MM.1S (cell line): ENCODE measurements at regions not wholly inside any gene's neighbourhood (a gene's known extent, or its start where the extent isn't known, plus 50 kb on each side); places are given as distances from the start of the nearest gene placed in this dataset.
A peak's percentile ranks its signal among the peaks of the same experiment; 100 is the strongest.

Experiments used
- DNase-seq: peaks from one replicate; pipeline ENCODE4 v3.0.0-alpha.2; 2015
- H2AFZ ChIP-seq: fragments of 300-600 bp; sonication (generic); 2 replicates; pipeline ENCODE4 v1.6.0; 2016; ENCODE audit warnings: antibody characterized with exemption, low read length
- H3F3A ChIP-seq: fragments of 300-600 bp; sonication (generic); 2 replicates; pipeline ENCODE4 v1.6.1; 2016; ENCODE audit warnings: mild to moderate bottlenecking, antibody characterized with exemption, low read length, moderate library complexity, mixed read lengths; ENCODE audit not compliant: insufficient read depth
- H3K27ac ChIP-seq: fragments of 300-600 bp; sonication (generic); 2 replicates; pipeline ENCODE4 v1.5.1; 2016; ENCODE audit warnings: mild to moderate bottlenecking, low read length
- H3K27me3 ChIP-seq: fragments of 300-600 bp; sonication (generic); replicated peaks from 2 replicates; pipeline ENCODE4 v1.6.0; 2016; ENCODE audit warnings: low read length; ENCODE audit not compliant: insufficient read depth
- H3K36me3 ChIP-seq: fragments of 300-600 bp; sonication (generic); replicated peaks from 2 replicates; pipeline ENCODE4 v1.6.1; 2016; ENCODE audit warnings: mild to moderate bottlenecking, low read length, mixed read lengths; ENCODE audit not compliant: insufficient read depth
- H3K4me1 ChIP-seq: fragments of 300-600 bp; sonication (generic); 2 replicates; pipeline ENCODE4 v1.6.1; 2016; ENCODE audit warnings: low read length, mixed read lengths
- H3K4me2 ChIP-seq: fragments of 300-600 bp; sonication (generic); 2 replicates; pipeline ENCODE4 v1.6.0; 2016; ENCODE audit warnings: low read depth, low read length
- H3K4me3 ChIP-seq: fragments of 300-600 bp; sonication (generic); 2 replicates; pipeline ENCODE4 v1.5.1; 2016; ENCODE audit warnings: low read length, mixed read lengths
- H3K79me2 ChIP-seq: fragments of 300-600 bp; sonication (generic); 2 replicates; pipeline ENCODE4 v1.6.1; 2016; ENCODE audit warnings: mixed run types, low read length, mixed read lengths
- H3K9ac ChIP-seq: fragments of 300-600 bp; sonication (generic); 2 replicates; pipeline ENCODE4 v1.6.1; 2016; ENCODE audit warnings: low read length, mixed read lengths
- H3K9me2 ChIP-seq: fragments of 300-600 bp; sonication (generic); replicated peaks from 2 replicates; pipeline ENCODE4 v1.6.1; 2016; ENCODE audit warnings: mild to moderate bottlenecking, low read length, mixed read lengths; ENCODE audit not compliant: insufficient read depth
- H3K9me3 ChIP-seq: fragments of 300-600 bp; sonication (generic); replicated peaks from 2 replicates; pipeline ENCODE4 v1.6.1; 2016; ENCODE audit warnings: mild to moderate bottlenecking, low read length, mixed read lengths; ENCODE audit not compliant: insufficient read depth
- H4K20me1 ChIP-seq: fragments of 300-600 bp; sonication (generic); 2 replicates; pipeline ENCODE4 v1.6.1; 2016; ENCODE audit warnings: mild to moderate bottlenecking, low read length, moderate library complexity, mixed read lengths; ENCODE audit not compliant: insufficient read depth
- CTCF ChIP-seq: fragments of 300-600 bp; sonication (generic); IDR thresholded peaks from 2 replicates; pipeline ENCODE4 v1.5.1; 2016; ENCODE audit warnings: antibody characterized with exemption, low read length, mixed read lengths
- EZH2 ChIP-seq: fragments of 300-600 bp; sonication (generic); optimal IDR thresholded peaks from 2 replicates; pipeline ENCODE3; 2017; ENCODE audit warnings: low read depth, mild to moderate bottlenecking, antibody characterized with exemption, low read length, mixed read lengths
- EZH2phosphoT487 ChIP-seq: fragments of 300-600 bp; sonication (generic); IDR thresholded peaks from 2 replicates; pipeline ENCODE4 v1.6.1; 2018; ENCODE audit warnings: antibody characterized with exemption, low read length

GRCh38 chr17:64775701-64776570 lies 113.8 kb upstream of the SMURF2 start:
- H3K4me1 ChIP-seq: peaks cover 11% of the 10 kb centered on the region; the same call in 1 of the 2 replicates
- H3K27me3 ChIP-seq: peaks cover 19% of the 10 kb centered on the region
- no peaks in the 10 kb centered on the region for H3K9me3 ChIP-seq
- TF ChIP-seq EZH2 (no peak), CTCF (no peak), EZH2phosphoT487 (no peak)
- no peak for DNase-seq
- H3K4me2 ChIP-seq: no peak overlapping the region
- H4K20me1 ChIP-seq: no peaks in the 10 kb centered on the region
- no peak overlapping the region for H3K9ac ChIP-seq
- no peak overlapping the region for H3K27ac ChIP-seq
- no peak overlapping the region for H3K4me3 ChIP-seq
- H3K36me3 ChIP-seq: no peaks in the 10 kb centered on the region
- no peaks in the 10 kb centered on the region for H3K79me2 ChIP-seq
- no peak overlapping the region for H2AFZ ChIP-seq
- H3F3A ChIP-seq: peaks cover 10% of the 10 kb centered on the region; the same call in 1 of the 2 replicates
- no peaks in the 10 kb centered on the region for H3K9me2 ChIP-seq

- no peak overlapping the region for H3K4me2 ChIP-seq
- peaks cover 10% of the 10 kb centered on the region; the same call in 1 of the 2 replicates for H3F3A ChIP-seq
- TF ChIP-seq EZH2 (no peak), CTCF (no peak), EZH2phosphoT487 (no peak)
- H3K9me3 ChIP-seq: no peaks in the 10 kb centered on the region
- peaks cover 19% of the 10 kb centered on the region for H3K27me3 ChIP-seq
- H3K79me2 ChIP-seq: no peaks in the 10 kb centered on the region
- H3K4me3 ChIP-seq: no peak overlapping the region
- no peaks in the 10 kb centered on the region for H3K9me2 ChIP-seq
- no peaks in the 10 kb centered on the region for H4K20me1 ChIP-seq
- no peak for DNase-seq
- H3K36me3 ChIP-seq: no peaks in the 10 kb centered on the region
- H3K27ac ChIP-seq: no peak overlapping the region
- H3K4me1 ChIP-seq: peaks cover 11% of the 10 kb centered on the region; the same call in 1 of the 2 replicates
- H3K9ac ChIP-seq: no peak overlapping the region
- no peak overlapping the region for H2AFZ ChIP-seq
Observed at GRCh38 chr17:64774888-64775540, 112.9 kb upstream of the SMURF2 start.

- Histone ChIP-seq H3K9me3 (no peaks in the 10 kb centered on the region), H3K36me3 (no peaks in the 10 kb centered on the region), H3K4me2 (peak overlapping the region; percentile 78), H3K27me3 (peaks cover 11% of the 10 kb centered on the region), H3K79me2 (no peaks in the 10 kb centered on the region), H3K9me2 (no peaks in the 10 kb centered on the region), H3F3A (peaks cover 10% of the 10 kb centered on the region; the same call in 1 of the 2 replicates), H3K4me3 (peak overlapping the region; percentile 58), H3K4me1 (peaks cover 11% of the 10 kb centered on the region; the same call in 1 of the 2 replicates), H3K9ac (peak overlapping the region; percentile 47; the same call in 1 of the 2 replicates), H4K20me1 (no peaks in the 10 kb centered on the region), H3K27ac (no peak overlapping the region), H2AFZ (peak overlapping the region; percentile 71)
- TF ChIP-seq EZH2 (no peak), CTCF (peak; percentile 54)
- DNase-seq: peak; percentile 74
Observed at GRCh38 chr17:64773836-64774761, 112.0 kb upstream of the SMURF2 start.
